H1 (cell line): ENCODE measurements at regions not wholly inside any gene's neighbourhood (a gene's known extent, or its start where the extent isn't known, plus 50 kb on each side); places are given as distances from the start of the nearest gene placed in this dataset.

ENCODE experiments used
- NRF1 ChIP-seq: IDR thresholded peaks from 2 replicates; pipeline ENCODE4 v1.6.1; 2011; ENCODE audit warnings: mild to moderate bottlenecking, low read depth, low read length, improper control_type of control experiment

DNA sequence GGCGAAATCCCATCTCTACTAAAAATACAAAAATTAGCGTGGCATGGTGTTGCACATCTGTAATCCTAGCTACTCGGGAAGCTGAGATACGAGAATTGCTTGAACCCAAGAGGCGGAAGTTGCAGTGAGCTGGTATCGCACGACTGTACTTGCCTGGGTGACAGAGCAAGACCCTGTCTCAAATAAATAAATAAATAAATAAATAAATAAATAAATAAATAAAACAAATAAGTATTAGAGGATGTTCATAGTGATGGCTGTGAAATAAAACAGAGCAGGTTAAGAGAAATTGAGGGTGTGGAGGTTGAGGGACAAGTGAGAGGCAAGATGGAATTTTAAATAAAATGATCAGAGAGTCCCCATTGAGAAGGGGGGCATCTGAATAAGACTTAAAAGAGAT, 124.7 kb upstream of the DST start (continued):
- no peak for TF ChIP-seq NRF1
